NCI-H446 (cell line): ENCODE measurements at regions not wholly inside any gene's neighbourhood (a gene's known extent, or its start where the extent isn't known, plus 50 kb on each side); places are given as distances from the start of the nearest gene placed in this dataset.
"Not testable (repeated sequence)": the region's sequence is repeated elsewhere in the genome, so short reads cannot be mapped to it uniquely, and the experiment has no call there.

Experiments
- DNase-seq, 2 experiments: peaks; one replicate each; lab custom pipeline; 2025; lab: John Stamatoyannopoulos, UW

- DNase-seq, result peak; percentile 53 to 80
Observed at GRCh38 chr5:84885485-84886258, 501.0 kb upstream of the EDIL3 start.

DNA sequence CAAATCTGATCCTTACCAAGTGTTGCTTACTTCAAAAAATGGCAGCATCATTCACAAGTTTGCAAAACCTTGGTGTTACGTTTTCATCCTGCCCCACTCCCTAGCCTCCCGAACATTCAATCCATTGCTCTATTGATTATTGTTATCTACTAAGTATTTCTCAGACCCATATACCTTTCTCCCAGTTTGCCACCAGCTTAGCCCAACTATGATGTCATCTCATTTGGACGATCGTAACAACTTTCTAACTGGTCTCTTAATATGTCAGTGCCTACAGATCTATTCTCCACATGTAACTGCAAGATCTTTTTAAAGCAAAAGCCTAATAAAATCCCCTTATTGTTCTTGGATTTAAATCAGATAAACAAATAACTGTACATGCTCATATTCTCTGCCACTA is 497.1 kb upstream of the EDIL3 start:
- no peak for DNase-seq

DNA sequence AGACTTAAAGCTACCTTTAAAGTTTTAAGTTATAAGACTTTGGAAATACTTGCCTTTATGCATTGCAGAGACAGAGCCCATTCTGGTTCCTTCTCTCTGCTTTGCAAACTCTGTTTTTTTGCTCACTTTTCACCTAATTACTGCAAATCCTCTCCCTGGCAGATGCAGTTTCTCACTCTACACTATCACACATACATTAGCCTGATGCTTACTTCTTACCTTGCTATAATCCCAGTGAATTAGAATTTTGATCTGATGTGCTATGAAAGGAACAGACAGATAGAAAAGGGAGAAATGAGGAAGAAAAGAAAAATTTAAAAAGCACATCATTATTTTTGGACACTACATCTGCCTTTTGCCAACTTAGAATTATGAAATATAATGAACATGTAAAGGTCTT is 489.5 kb upstream of the EDIL3 start:
- no peak for DNase-seq

- DNase-seq, result no peak
Observed at GRCh38 chr5:84872768-84873167, 488.1 kb upstream of the EDIL3 start.

DNA sequence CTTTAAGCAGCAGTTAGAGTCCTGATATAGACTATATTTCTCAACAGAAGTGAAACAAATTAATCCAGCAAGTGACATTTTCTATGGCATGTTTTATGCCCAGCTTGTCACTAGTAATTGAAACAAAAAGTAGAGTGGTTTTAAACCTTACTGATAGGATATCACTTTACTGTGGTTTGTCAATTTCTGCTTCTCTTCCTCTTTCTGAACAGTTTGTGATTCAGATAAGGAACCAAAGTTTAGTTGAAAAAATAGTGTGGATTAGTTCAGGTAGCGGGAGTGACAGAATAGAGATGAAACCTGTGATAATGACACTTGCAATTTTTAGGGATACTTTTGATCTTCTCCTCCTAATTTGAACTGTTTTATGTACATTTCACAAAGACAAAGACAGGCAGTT is 485.7 kb upstream of the EDIL3 start:
- DNase-seq, result no peak

- DNase-seq, result no peak
Observed at GRCh38 chr5:84869675-84870074, 485.0 kb upstream of the EDIL3 start.

- not testable (repeated sequence) for DNase-seq
Observed at GRCh38 chr5:84863936-84864335, 479.3 kb upstream of the EDIL3 start.

GRCh38 chr5:84863020-84863419 is 478.3 kb upstream of the EDIL3 start:
- no peak for DNase-seq

- DNase-seq, result no peak
Observed at GRCh38 chr5:84862132-84862531, 477.5 kb upstream of the EDIL3 start.

GRCh38 chr5:84861306-84861705 is 476.6 kb upstream of the EDIL3 start:
- no peak for DNase-seq

DNA sequence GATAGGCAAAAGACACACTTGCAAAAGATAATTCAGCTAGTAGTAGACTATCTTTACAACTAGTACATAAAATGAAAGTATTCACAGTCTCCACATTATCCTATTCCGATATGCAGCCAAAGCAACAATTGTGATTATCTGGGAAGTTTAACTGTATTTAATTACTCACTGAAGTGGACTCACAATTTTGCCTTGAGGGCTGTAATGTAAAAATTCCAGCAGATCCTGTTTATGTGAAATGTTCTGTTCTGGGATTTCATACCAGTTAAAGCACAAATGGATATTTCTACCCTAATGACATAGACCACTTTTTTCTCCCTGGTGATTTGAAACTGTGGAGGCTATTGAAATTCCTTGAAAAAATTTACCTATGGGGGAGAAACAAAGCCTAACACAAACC is 474.4 kb upstream of the EDIL3 start:
- DNase-seq, result no peak

DNA sequence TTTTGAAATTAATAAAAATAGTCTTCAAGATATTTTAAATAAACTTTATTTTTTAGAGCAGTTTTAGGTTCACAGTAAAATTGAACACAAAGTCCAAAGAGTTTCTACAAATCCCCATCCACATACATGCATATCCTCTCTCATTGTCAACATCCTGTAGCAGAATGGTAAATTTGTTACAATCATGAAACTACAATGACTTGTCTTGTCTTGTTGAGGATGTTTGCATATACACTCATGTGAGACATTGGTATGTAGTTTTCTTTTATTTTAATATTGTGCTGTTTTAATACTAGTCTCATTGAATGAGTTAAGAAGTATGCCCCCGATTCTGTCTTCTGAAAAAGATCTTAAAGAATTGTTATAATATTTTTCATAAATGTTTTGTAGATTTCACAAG is 447.0 kb upstream of the EDIL3 start:
- DNase-seq, result no peak

DNA sequence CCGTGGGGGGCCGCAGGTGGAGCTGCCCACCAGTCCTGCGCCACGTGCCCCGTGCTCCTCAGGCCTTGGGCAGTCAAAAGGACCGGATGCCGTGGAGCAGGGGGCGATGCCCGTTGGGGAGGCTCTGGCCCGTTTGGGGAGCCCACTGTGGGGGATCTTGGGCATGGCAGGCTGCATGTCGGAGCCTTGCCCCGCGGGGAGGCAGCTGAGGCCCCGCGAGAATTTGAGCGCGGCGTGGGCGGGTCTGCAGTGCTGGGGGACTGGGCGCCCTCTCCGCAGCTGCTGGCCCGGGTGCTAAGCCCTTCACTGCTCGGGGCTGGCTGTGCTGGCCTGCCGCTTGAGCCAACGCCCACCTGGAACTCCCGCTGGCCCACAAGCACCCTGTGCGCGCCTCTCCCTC is 445.6 kb upstream of the EDIL3 start:
- no peak for DNase-seq

- peak; percentile 23 to 60 for DNase-seq
Observed at GRCh38 chr5:84825606-84826005, 440.9 kb upstream of the EDIL3 start.

GRCh38 chr5:84821924-84822323 is 437.2 kb upstream of the EDIL3 start:
- peak in 1 of 2 experiments; percentile 1 for DNase-seq

GRCh38 chr5:84817953-84818352 is 433.3 kb upstream of the EDIL3 start:
- no peak for DNase-seq

GRCh38 chr5:84816746-84817547 is 432.3 kb upstream of the EDIL3 start:
- peak in 1 of 2 experiments; percentile 0 for DNase-seq

- no peak for DNase-seq
Observed at GRCh38 chr5:84816160-84816559, 431.5 kb upstream of the EDIL3 start.

- no peak for DNase-seq
Observed at GRCh38 chr5:84805473-84805872, 420.8 kb upstream of the EDIL3 start.

GRCh38 chr5:84796399-84796798 is 411.7 kb upstream of the EDIL3 start:
- DNase-seq, result no peak

DNA sequence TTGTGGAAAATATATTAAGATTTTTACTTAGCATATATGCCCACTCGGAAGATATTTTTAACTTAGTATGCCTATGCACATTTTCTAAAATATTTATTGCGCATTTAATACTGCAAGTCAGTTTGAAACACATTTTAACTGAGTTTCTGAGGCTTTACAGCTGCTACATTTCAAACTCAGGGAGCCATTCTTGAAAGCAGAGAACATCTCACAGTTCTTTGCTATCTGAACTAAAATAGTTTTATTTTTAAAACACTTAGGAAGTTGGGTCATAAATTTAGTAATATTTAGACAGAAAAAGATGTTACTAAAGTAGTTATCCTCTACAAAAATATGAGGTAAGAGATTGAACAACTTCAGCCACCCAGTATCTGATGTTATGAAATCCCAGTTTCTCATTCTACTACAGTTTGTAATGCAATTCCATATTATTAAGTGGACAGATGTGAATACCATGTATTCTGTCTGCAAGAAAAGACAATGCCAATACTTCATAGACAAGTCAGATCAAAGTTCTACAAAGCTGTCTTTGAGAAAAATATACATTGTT is 409.9 kb upstream of the EDIL3 start:
- no peak for DNase-seq

DNA sequence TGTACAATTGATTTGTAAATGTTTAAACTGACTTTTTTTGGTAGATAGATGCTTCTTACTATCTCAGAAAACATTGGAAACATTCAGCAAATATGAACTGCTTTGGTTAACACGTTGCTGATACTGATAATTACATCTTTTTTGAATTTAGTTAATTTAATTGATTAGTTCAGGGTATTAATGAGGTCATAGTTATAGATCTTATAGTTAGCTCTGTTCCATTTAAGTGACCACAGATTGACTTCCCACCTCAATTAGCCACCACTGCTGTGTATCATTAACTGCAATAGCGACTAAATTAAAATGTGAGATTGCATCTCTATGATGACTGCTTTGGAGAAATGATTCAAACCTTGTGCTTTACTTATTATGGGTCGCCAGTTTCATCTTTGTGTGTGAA is 407.1 kb upstream of the EDIL3 start:
- no peak for DNase-seq

DNA sequence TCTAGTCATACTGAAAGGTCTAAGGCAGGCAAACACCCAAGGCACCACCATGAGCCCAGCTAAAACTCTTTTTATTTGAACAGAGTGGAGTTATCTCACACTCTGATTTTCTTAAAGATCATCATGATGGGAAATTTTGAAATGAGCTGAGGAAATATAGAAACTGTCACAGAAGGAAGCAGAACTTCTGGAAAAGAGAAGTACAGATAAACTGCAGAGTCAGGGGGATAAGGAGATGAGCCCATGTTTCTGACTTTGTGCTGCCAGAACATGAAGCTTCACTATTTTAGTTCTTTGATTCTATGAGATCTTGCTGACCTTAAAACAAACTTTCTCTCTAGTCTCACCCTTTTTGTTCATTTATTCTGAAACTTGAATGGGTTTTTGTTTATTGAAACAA is 406.5 kb upstream of the EDIL3 start:
- DNase-seq, result no peak
